Liver (tissue), 8 donors: ENCODE measurements at regions not wholly inside any gene's neighbourhood (a gene's known extent, or its start where the extent isn't known, plus 50 kb on each side); places are given as distances from the start of the nearest gene placed in this dataset.

Experiments used
- DNase-seq: peaks from one replicate; pipeline ENCODE4 v3.0.0-alpha.2; 2017; ENCODE audit warnings: low spot score
- H3K27ac ChIP-seq, 2 donors: one replicate each; pipeline ENCODE4 v1.7.0; 2013; ENCODE audit warnings: inconsistent platforms in 2 of 2, low read length in 2 of 2, control low read depth in 1 of 2, low read depth in 1 of 2, mild to moderate bottlenecking in 1 of 2
- H3K27me3 ChIP-seq, 4 donors: one replicate each; pipeline versions ENCODE4 v1.6.1 to v1.7.0; 2013; ENCODE audit warnings: low read length in 3 of 4, inconsistent platforms in 1 of 4, mild to moderate bottlenecking in 1 of 4, moderate library complexity in 1 of 4; ENCODE audit not compliant: control insufficient read depth in 4 of 4, insufficient read depth in 4 of 4
- H3K36me3 ChIP-seq, 4 donors: one replicate each; pipeline versions ENCODE4 v1.6.1 to v1.7.0; 2013; ENCODE audit warnings: low read length in 3 of 4, mild to moderate bottlenecking in 3 of 4, low read depth in 1 of 4, moderate library complexity in 1 of 4; ENCODE audit not compliant: control insufficient read depth in 4 of 4, insufficient read depth in 3 of 4
- H3K4me1 ChIP-seq, 4 donors: one replicate each; pipeline versions ENCODE4 v1.6.1 to v1.7.0; 2013; ENCODE audit warnings: low read length in 3 of 4, mild to moderate bottlenecking in 3 of 4, moderate library complexity in 1 of 4; ENCODE audit not compliant: control insufficient read depth in 4 of 4, insufficient read depth in 4 of 4
- H3K4me3 ChIP-seq, 3 donors: one replicate each; pipeline versions ENCODE4 v1.6.1 to v1.7.0; 2013; ENCODE audit warnings: low read length in 3 of 3, control low read depth in 1 of 3, low read depth in 1 of 3, mild to moderate bottlenecking in 1 of 3
- H3K9ac ChIP-seq, 2 donors: one replicate each; pipeline ENCODE4 v1.7.0; 2013; ENCODE audit warnings: low read length in 2 of 2, mild to moderate bottlenecking in 2 of 2, moderate library complexity in 2 of 2, control low read depth in 1 of 2, low read depth in 1 of 2
- H3K9me3 ChIP-seq, 4 donors: one replicate each; pipeline versions ENCODE4 v1.6.1 to v1.7.0; 2013; ENCODE audit warnings: low read length in 3 of 4; ENCODE audit not compliant: control insufficient read depth in 4 of 4
- ATF3 ChIP-seq: IDR thresholded peaks from 2 replicates; pipeline ENCODE4 v1.6.1; 2016; ENCODE audit warnings: antibody characterized with exemption
- CTCF ChIP-seq: fragments of 150-350 bp; IDR thresholded peaks from 2 replicates; pipeline ENCODE4 v1.5.1; 2017; ENCODE audit warnings: improper control_type of control experiment, low read depth, low read length; ENCODE audit not compliant: missing input control
- EGR1 ChIP-seq, 2 donors: IDR thresholded peaks; 2 replicates each; pipeline ENCODE4 v1.6.1; 2016 to 2018; ENCODE audit warnings: antibody characterized with exemption in 2 of 2, low read depth in 2 of 2
- FOXA1 ChIP-seq: IDR thresholded peaks from 2 replicates; pipeline ENCODE4 v1.6.1; 2016; ENCODE audit warnings: antibody characterized with exemption
- FOXA2 ChIP-seq: IDR thresholded peaks from 2 replicates; pipeline ENCODE4 v1.6.1; 2016; ENCODE audit warnings: antibody characterized with exemption
- GABPA ChIP-seq, 2 donors: IDR thresholded peaks in 1 of 2; conservative IDR thresholded peaks in 1 of 2; 2 replicates each; pipeline ENCODE4 v1.6.1; 2016; ENCODE audit warnings: antibody characterized with exemption in 2 of 2, mild to moderate bottlenecking in 1 of 2, moderate library complexity in 1 of 2
- HNF4A ChIP-seq, 2 donors: conservative IDR thresholded peaks; 2 replicates each; pipeline ENCODE4 v1.6.1; 2016; ENCODE audit warnings: antibody characterized with exemption in 2 of 2, mild to moderate bottlenecking in 2 of 2
- HNF4G ChIP-seq: IDR thresholded peaks from 2 replicates; pipeline ENCODE4 v1.6.1; 2016; ENCODE audit warnings: antibody characterized with exemption
- JUND ChIP-seq, 2 donors: IDR thresholded peaks; 2 replicates each; pipeline ENCODE4 v1.6.1; 2016; ENCODE audit warnings: antibody characterized with exemption in 2 of 2
- MAX ChIP-seq: IDR thresholded peaks from 2 replicates; pipeline ENCODE4 v1.6.1; 2016; ENCODE audit warnings: antibody characterized with exemption
- NR2F2 ChIP-seq: IDR thresholded peaks from 2 replicates; pipeline ENCODE4 v1.6.1; 2016; ENCODE audit warnings: antibody characterized with exemption
- RAD21 ChIP-seq, 2 donors: IDR thresholded peaks; 2 replicates each; pipeline ENCODE4 v1.6.1; 2016; ENCODE audit warnings: antibody characterized with exemption in 2 of 2, mild to moderate bottlenecking in 2 of 2
- REST ChIP-seq: IDR thresholded peaks from 2 replicates; pipeline ENCODE4 v1.6.1; 2016; ENCODE audit warnings: antibody characterized with exemption, mild to moderate bottlenecking
- RXRA ChIP-seq, 2 donors: IDR thresholded peaks; 2 replicates each; pipeline ENCODE4 v1.6.1; 2017 to 2018; ENCODE audit warnings: antibody characterized with exemption in 2 of 2, mild to moderate bottlenecking in 1 of 2
- SP1 ChIP-seq: IDR thresholded peaks from 2 replicates; pipeline ENCODE4 v1.6.1; 2018; ENCODE audit warnings: antibody characterized with exemption, mild to moderate bottlenecking
- TAF1 ChIP-seq: conservative IDR thresholded peaks from 2 replicates; pipeline ENCODE4 v1.6.1; 2016; ENCODE audit warnings: antibody characterized with exemption, mild to moderate bottlenecking
- YY1 ChIP-seq: IDR thresholded peaks from 2 replicates; pipeline ENCODE4 v1.6.1; 2016; ENCODE audit warnings: antibody characterized with exemption, mild to moderate bottlenecking
- ZBTB33 ChIP-seq: IDR thresholded peaks from 2 replicates; pipeline ENCODE4 v1.6.1; 2016; ENCODE audit warnings: antibody characterized with exemption
- WGBS: extraction: QIAGEN DNeasy Blood & Tissue Kit; methylation state at CpG from one replicate; pipeline ENCODE4 v1.1.7; 2013; 5-methylcytosine and 5-hydroxymethylcytosine counted together
- donor health status: healthy.
- donor health status: healthy.
- donor health status: healthy.
- donor health status: healthy.
- donor health status: healthy.

GRCh38 chr10:78535716-78536218 is 502.1 kb downstream of the RPS24 start:
- no peak for DNase-seq
- TF ChIP-seq RXRA (IDR thresholded peaks at IDR 0.05), result peak in 1 of 2 donors; percentile 5
- peak in 1 of 2 donors; percentile 13 for TF ChIP-seq RAD21 (IDR thresholded peaks at IDR 0.05)
- TF ChIP-seq CTCF, result no peak
- TF ChIP-seq HNF4A (conservative IDR thresholded peaks at IDR 0.05), result peak; percentile 47 to 50
- no peak for TF ChIP-seq SP1
- Histone ChIP-seq H3K27ac (no peak overlapping the region), H3K9me3 (no peaks in the 10 kb centered on the region), H3K4me1 (peaks cover 5 to 26% (median 19%) of the 10 kb centered on the region in 4 donors), H3K4me3 (no peak overlapping the region), H3K27me3 (peaks cover 0 to 11% (median 0%) of the 10 kb centered on the region in 4 donors), H3K36me3 (no peaks in the 10 kb centered on the region), H3K9ac (no peak overlapping the region)
- WGBS, result 63% methylated on average over 4 of the region's 4 CpGs

GRCh38 chr10:78537018-78537417 is 503.4 kb downstream of the RPS24 start:
- H3K36me3 ChIP-seq, result no peaks in the 10 kb centered on the region
- no peak for TF ChIP-seq YY1
- no peak for TF ChIP-seq ZBTB33
- TF ChIP-seq RAD21 (IDR thresholded peaks at IDR 0.05), result no peak
- no peak for TF ChIP-seq REST
- no peak for TF ChIP-seq MAX
- no peak for TF ChIP-seq NR2F2
- TF ChIP-seq TAF1, result no peak
- no peak for TF ChIP-seq FOXA2
- TF ChIP-seq SP1, result no peak
- no peak for TF ChIP-seq RXRA (IDR thresholded peaks at IDR 0.05)
- TF ChIP-seq HNF4G, result no peak
- no peak for TF ChIP-seq CTCF
- TF ChIP-seq HNF4A (conservative IDR thresholded peaks at IDR 0.05), result no peak
- TF ChIP-seq ATF3, result no peak
- TF ChIP-seq EGR1 (IDR thresholded peaks at IDR 0.05; ENCODE audit: low read depth in 2 of 2), result no peak
- no peak for TF ChIP-seq FOXA1
- no peak for TF ChIP-seq GABPA (IDR thresholded peaks at IDR 0.05 in 1 of 2, conservative IDR thresholded peaks at IDR 0.05 in 1 of 2)
- no peak for TF ChIP-seq JUND (IDR thresholded peaks at IDR 0.05)
- WGBS, result 96% methylated on average over 5 of the region's 5 CpGs
- DNase-seq, result no peak
- H3K9me3 ChIP-seq, result no peaks in the 10 kb centered on the region
- peaks cover 5 to 26% (median 19%) of the 10 kb centered on the region in 4 donors for H3K4me1 ChIP-seq
- peaks cover 0 to under 1% (median 0%) of the 10 kb centered on the region in 4 donors for H3K27me3 ChIP-seq
- H3K4me3 ChIP-seq, result no peak overlapping the region
- no peak overlapping the region for H3K27ac ChIP-seq
- no peak overlapping the region for H3K9ac ChIP-seq
